GM06990 (cell line): ENCODE measurements at regions not wholly inside any gene's neighbourhood (a gene's known extent, or its start where the extent isn't known, plus 50 kb on each side); places are given as distances from the start of the nearest gene placed in this dataset.

Experiments used
- DNase-seq: peaks from one replicate; pipeline ENCODE4 v3.0.0-alpha.2; 2011; ENCODE audit not compliant: insufficient read length; ENCODE audit errors: extremely low read depth
- H3K27me3 ChIP-seq: replicated peaks from 2 replicates; pipeline ENCODE4 v1.6.0; 2011; ENCODE audit warnings: low read length; ENCODE audit not compliant: control insufficient read depth, insufficient read depth
- H3K36me3 ChIP-seq: 2 replicates; pipeline ENCODE4 v1.5.1; 2011; ENCODE audit warnings: low read length; ENCODE audit not compliant: control insufficient read depth, insufficient read depth
- H3K4me3 ChIP-seq: replicated peaks from 2 replicates; pipeline ENCODE4 v1.5.1; 2011; ENCODE audit warnings: low read depth, mild to moderate bottlenecking, control low read depth, low read length
- CTCF ChIP-seq: IDR thresholded peaks from 2 replicates; pipeline ENCODE4 v1.5.1; 2011; ENCODE audit warnings: low read length, control low read depth, mild to moderate bottlenecking, inconsistent platforms; ENCODE audit not compliant: insufficient read depth, poor library complexity, severe bottlenecking

DNA sequence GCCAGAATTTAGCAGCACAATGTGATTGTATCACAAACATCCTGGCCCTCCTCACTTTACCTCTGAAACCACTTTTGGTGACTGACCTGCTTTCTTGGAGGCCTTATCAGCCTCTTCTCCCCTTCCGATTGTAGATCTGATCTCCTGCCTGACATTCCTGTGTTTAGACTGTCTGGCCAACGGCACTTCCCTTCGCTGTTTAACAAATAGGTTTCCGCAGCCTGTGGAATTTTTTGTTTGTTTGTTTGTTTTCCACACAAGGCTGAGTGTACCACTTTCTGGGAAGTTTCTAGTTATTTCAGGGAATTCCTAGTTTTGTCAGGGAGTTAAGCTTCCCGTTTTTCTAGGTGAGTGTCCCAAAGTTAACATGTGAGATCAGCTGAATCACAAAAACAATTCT lies 65.9 kb upstream of the CDKN3 start:
- Histone ChIP-seq H3K36me3 (no peaks in the 10 kb centered on the region), H3K27me3 (no peaks in the 10 kb centered on the region), H3K4me3 (no peak overlapping the region)
- no peak for TF ChIP-seq CTCF
- no peak for DNase-seq

- no peak overlapping the region for H3K4me3 ChIP-seq
- no peaks in the 10 kb centered on the region for H3K36me3 ChIP-seq
- H3K27me3 ChIP-seq = no peaks in the 10 kb centered on the region
- no peak for TF ChIP-seq CTCF
- no peak for DNase-seq
These were observed 65.3 kb upstream of the CDKN3 start for GRCh38 chr14:54331516-54331915.

GRCh38 chr14:54332490-54332889 lies 64.3 kb upstream of the CDKN3 start:
- Histone ChIP-seq H3K27me3 (no peaks in the 10 kb centered on the region), H3K4me3 (no peak overlapping the region), H3K36me3 (no peaks in the 10 kb centered on the region)
- DNase-seq = no peak
- TF ChIP-seq CTCF = no peak

DNA sequence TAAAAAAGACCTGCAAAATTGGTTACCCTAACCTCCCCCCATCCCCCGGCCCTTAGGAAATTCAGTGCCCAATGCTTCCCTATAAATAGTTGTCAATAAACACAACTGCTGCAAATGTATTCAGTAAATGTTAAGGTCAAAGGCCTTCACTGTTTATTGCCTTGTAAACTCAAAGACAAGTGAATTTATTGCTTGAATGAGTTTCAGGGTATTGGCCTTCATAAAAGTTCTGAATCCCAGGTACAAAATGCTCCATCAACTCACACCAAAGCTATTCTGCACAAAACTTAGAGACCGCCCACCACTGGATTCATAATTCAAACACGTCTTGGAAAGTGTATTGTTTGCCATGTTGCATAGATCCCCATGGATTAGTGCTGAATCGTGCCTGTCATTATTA lies 63.3 kb upstream of the CDKN3 start:
- Histone ChIP-seq H3K36me3 (no peaks in the 10 kb centered on the region), H3K4me3 (no peak overlapping the region), H3K27me3 (no peaks in the 10 kb centered on the region; the same call in 1 of the 2 replicates)
- TF ChIP-seq CTCF = no peak
- no peak for DNase-seq

GRCh38 chr14:54335569-54336155 lies 61.1 kb upstream of the CDKN3 start:
- no peaks in the 10 kb centered on the region for H3K36me3 ChIP-seq
- no peak for DNase-seq
- TF ChIP-seq CTCF = no peak
- no peaks in the 10 kb centered on the region; the same call in 1 of the 2 replicates for H3K27me3 ChIP-seq
- H3K4me3 ChIP-seq = no peak overlapping the region

DNA sequence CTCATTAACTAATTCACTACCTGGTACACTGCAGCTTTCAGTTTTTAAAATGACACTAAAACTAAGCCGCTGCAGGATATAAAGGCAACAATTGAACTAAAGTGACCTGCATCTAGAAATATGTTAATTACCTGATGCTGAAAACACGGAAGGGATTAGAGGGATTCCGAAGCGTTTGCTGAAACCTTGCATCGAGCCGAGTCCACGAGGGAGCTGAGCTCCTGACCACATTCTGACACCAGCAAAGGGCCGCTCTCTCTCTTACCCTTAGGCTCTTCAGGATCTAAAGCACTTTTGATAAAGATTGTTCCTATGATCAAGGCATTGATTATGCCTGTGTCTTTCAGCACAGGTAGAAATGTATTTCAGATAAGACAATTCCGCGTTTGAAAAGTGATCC lies 59.5 kb upstream of the CDKN3 start:
- no peak for TF ChIP-seq CTCF
- H3K4me3 ChIP-seq = no peak overlapping the region

More for the DNA sequence above, 59.5 kb upstream of the CDKN3 start:
- H3K36me3 ChIP-seq = no peaks in the 10 kb centered on the region
- no peak for DNase-seq
- H3K27me3 ChIP-seq = no peaks in the 10 kb centered on the region; the same call in 1 of the 2 replicates
